ENCODE measurements at regions not wholly inside any gene's neighbourhood (a gene's known extent, or its start where the extent isn't known, plus 50 kb on each side); places are given as distances from the start of the nearest gene placed in this dataset.

- DNase-seq (ENCODE audit: low read depth), result no peak
Measured at GRCh38 chr14:81837304-81837703, 303.7 kb upstream of the SEL1L start.

GRCh38 chr14:81839056-81839455 lies 305.4 kb upstream of the SEL1L start:
- no peak for DNase-seq (ENCODE audit: low read depth)

- DNase-seq (ENCODE audit: low read depth), result no peak
Measured at GRCh38 chr14:81841346-81841745, 307.7 kb upstream of the SEL1L start.

DNA sequence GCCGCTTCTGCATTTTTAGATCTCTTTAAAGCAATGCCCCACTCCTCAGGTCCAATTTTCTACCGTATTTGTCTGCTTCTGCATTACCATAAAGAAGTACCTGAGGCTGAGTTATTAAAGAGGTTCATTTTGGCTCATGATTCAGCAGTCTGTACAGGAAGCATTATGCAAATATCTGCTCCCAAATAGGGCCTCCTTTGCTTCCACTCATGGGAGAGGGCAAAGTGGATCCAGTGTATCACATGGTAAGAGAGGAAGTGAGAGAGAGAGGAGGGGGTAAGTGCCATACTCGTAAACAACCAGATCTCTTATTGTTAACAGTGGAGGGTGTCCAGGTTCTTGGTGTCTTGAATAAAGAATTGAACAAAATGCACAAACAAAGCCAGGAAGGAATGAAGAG lies 316.1 kb upstream of the SEL1L start:
- DNase-seq (ENCODE audit: low read depth), result no peak

DNA sequence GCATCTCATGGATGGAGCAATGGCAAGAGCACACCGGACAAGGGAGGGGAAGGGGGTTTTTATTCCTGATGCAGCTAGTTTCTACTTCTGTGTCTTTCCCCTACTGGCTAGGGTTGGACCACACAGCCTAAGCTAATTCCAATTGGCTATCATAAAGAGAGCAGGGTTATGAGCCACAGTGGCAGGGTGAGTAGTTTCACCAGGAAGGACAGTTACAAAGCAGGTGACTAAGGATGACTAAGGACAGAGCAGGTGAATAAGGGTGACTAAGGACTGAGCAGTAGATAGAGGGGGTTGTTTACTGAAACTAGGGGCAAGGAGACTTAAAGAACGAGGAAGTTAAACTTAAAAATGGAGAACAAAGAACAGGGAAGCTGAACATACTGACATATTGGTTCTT lies 321.4 kb upstream of the SEL1L start:
- no peak for DNase-seq (ENCODE audit: low read depth)

DNA sequence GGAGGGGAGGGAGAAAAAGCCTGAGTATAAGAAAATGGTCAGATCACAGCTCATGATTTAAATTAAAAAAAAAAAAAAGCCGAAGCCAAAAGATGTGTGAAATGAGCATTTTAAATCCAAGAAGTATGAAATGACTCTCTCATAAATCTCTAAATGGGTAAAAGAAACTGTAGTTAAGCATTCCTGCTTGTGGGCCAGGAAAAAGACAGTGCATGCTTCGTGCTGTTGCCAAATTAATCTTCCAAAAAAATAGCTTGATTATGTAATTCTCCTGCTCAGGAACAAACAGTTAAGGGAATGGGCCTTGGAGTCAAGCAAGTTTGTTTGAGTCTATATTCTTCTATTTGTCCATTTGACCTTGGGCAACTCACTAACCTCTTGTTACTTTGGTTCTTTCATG lies 325.4 kb upstream of the SEL1L start:
- DNase-seq (ENCODE audit: low read depth), result no peak

GRCh38 chr14:81868172-81868571 lies 334.5 kb upstream of the SEL1L start:
- DNase-seq (ENCODE audit: low read depth), result no peak

GRCh38 chr14:81871706-81872105 lies 338.1 kb upstream of the SEL1L start:
- no peak for DNase-seq (ENCODE audit: low read depth)

- no peak for DNase-seq (ENCODE audit: low read depth)
Measured at GRCh38 chr14:81884382-81884781, 350.7 kb upstream of the SEL1L start.

DNA sequence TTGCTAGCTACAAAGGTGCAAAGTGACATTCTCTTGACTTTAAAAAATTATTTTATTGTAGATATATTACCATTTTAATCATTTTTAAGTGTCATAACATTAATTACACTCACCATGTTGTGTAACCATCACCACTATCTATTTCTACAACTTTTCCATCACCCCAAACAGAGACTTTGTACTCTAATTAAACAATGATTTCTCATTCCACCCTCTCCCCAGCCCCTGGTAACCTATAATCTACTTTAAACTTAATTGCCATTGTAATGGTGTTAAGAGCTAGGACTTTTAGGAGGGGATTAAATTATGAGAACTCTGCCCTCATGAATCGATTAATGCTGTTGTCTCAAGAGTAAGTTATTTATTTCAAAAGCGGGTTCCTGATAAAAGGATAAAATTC lies 352.9 kb upstream of the SEL1L start:
- DNase-seq (ENCODE audit: low read depth), result no peak

GRCh38 chr14:81889529-81889928 lies 355.9 kb upstream of the SEL1L start:
- no peak for DNase-seq (ENCODE audit: low read depth)

GRCh38 chr14:81890020-81890419 lies 356.4 kb upstream of the SEL1L start:
- DNase-seq (ENCODE audit: low read depth), result no peak

DNA sequence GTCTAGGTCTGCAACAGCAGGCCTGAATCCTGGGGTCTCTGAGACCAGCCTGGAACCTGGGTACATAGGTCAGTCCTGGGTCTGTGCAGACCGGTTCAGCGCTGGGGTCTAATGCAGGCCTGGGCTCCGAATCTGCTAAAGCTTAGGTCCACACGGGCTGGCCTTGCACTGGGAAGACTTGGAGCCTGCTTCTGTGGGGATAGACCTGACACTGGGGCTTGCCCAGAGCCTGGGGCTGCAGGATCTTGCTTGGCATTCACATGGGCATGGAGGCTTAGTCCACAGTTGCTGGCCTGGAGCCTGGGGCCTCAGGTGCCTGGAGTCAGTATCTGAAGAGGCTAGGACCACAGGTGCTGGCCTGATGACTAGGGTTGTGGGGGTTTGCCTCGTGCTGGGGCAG lies 369.8 kb upstream of the SEL1L start:
- DNase-seq (ENCODE audit: low read depth), result no peak

DNA sequence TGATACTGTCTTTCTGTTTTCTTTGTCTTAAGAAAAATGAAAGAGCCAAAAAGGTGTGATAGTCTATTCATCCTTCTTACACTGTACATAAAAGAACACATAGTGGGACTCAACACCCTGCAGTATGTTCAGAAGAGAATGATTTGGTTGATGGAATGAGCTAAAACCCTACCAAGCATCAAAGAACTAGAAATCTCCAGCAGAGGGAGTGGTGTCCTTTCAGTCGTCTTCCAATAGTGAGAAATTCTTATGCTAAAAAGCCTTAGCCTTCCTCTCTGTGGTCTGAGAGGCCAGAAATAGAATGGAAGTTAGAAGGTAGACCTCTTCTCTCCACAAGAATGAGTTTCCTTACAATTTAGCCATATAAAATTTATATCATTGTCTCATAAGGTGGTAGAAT lies 393.4 kb upstream of the SEL1L start:
- DNase-seq (ENCODE audit: low read depth), result no peak

DNA sequence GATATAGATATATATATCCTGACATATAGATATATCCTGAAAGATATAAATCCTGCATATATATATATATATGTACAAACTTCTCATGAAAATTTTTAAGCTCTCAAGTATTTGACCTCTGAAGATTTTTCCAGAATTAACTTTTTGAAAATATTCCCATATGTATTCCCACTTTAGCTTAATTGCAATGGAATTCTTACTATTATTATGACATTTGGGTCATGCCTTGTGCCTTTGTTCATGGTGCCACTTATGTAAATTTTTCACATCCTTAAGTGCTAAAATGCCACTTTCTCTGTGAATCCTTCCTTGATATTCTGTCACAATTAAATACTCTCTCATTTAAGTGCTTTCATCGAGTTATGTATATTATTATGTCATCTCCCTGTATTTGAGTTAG lies 398.2 kb upstream of the SEL1L start:
- no peak for DNase-seq (ENCODE audit: low read depth)

DNA sequence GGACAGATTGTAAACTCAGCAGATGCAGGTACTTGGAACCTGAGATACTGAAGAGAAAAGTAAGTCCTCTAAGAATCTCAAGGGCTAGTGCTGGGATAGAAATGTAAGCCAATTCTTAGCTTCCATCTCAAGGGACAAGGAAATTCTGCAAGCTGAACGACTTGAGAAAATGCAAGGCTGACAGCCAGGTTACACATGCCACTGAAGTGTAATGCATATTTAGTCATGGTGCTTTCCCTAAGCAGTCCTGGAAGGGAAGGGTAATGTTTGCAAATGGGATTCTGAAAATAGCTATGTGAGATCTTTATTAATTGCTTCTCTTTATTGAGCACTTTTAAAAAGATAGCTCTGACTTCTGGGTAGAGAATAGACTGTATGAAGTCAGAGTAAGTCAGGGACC lies 402.7 kb upstream of the SEL1L start:
- no peak for DNase-seq (ENCODE audit: low read depth)

DNA sequence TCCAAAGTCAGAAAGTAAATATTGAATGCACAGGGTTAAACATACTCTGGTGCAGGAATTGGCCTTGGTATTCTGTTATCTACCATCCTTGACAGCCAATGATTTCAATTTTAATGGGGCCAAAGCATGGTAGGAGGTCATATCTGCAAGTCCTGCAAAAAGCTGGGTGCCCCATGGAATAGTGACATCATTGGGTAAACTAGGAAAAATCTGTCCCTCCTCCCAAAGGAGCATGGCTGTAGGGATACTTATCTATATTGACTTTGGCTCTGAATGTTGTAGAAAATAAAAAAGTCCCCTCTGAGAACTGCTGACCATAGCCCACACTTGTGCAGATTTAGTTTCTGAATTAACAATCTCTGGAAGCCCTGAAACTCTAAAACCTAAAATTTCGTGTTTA lies 403.2 kb upstream of the SEL1L start:
- no peak for DNase-seq (ENCODE audit: low read depth)

- DNase-seq (ENCODE audit: low read depth), result no peak
Measured at GRCh38 chr14:81938341-81938740, 404.7 kb upstream of the SEL1L start.

DNA sequence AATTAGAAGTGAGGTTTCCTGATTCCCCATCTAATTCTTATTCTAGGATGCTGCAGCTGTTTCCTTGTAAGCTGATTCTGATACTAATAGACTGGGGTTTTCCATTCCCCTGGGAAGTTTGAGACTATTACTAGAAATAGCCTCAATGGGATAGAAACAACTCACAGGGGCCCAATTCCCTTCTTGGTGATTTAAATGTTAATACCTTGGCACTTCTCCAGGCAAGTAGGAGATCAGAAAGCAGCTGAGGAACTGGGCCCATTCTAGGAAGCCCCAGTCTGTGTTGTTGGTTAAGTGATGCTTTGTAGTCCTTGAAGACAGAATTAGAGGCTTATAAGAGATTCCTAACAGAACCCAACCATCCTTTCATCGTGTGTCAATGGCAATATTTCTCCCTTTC lies 407.0 kb upstream of the SEL1L start:
- DNase-seq (ENCODE audit: low read depth), result no peak

DNA sequence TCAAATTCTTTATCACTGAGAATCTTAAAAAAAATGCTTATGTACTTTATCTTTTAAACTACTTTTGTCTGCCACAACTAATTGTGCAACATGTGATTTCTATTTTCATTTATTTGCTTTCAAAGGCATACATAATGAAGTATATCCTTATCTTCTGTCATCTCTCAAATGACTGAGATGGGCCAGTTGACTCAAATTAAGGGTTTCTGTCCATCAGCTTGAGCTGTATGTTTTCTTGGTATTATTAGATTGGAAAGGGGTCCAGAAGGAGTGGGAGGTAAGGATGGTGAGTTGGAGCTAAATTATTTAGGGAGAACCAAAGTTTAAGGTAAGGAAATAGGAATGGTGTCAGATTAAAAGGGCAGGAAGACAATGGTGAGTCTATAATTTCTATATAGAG lies 408.4 kb upstream of the SEL1L start:
- no peak for DNase-seq (ENCODE audit: low read depth)

DNA sequence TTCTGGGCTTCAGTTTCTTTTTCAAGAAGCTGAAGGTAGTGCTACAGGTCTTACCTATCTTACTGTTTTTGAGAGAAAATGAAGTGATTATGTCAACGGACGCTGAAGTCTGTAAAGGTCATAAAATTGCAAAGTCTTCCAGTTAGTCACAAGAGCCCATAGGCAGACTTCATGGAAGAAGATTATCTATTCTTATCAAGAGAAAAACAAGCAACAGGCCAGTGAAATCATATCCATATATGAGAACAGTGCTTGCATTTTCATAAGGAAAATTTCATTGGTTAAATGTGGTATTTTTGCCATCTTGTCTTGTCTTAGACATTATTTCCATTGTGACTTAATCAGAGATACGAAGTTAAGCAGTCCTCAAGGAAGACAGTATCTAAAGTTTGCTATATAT lies 412.7 kb upstream of the SEL1L start:
- DNase-seq (ENCODE audit: low read depth), result no peak

- no peak for DNase-seq (ENCODE audit: low read depth)
Measured at GRCh38 chr14:81946834-81947798, 413.5 kb upstream of the SEL1L start.

- DNase-seq (ENCODE audit: low read depth), result no peak
Measured at GRCh38 chr14:81952917-81953316, 419.3 kb upstream of the SEL1L start.

DNA sequence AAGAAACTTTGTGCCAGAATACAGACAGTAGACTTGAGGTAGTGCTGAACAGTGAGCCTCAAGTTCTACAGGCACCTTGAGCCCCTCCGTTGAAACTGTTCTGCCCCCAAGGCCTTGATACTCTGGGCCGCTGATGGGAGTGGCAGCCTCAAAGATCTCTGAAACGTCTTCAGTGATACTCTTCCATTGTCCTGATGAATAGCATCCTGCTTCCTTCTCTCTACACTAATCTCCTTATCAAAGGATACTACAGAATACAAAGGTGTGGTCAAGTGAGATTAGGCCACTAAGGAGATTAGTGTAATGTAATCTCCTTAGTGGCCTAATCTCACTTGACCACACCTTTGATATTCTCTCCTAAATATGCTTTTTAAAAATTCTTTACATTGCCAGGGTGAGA lies 419.8 kb upstream of the SEL1L start:
- DNase-seq (ENCODE audit: low read depth), result no peak

Measured in Daoy (cell line).